Gastrocnemius medialis (tissue), 4 donors: ENCODE measurements at regions not wholly inside any gene's neighbourhood (a gene's known extent, or its start where the extent isn't known, plus 50 kb on each side); places are given as distances from the start of the nearest gene placed in this dataset.

ENCODE experiments used
- ATAC-seq, 2 donors: fragments of 150-250 bp; one replicate each; pipeline ENCODE4 v1.9.1; 2016
- DNase-seq, 2 donors: peaks; one replicate each; pipeline ENCODE4 v3.0.0-alpha.2; 2019
- H3K27ac ChIP-seq, 4 donors: fragments of 200-600 bp; sonication (generic); 1 replicate in 1 of 4; 2 replicates in 3 of 4; pipeline ENCODE4 v1.5.1; 2016 to 2018; ENCODE audit warnings: mild to moderate bottlenecking in 2 of 4, moderate library complexity in 1 of 4
- H3K27me3 ChIP-seq, 3 donors: fragments of 200-600 bp; sonication (generic) in 2 of 3; 1 replicate in 1 of 3; 2 replicates in 2 of 3; pipeline versions ENCODE4 v1.5.1 to v1.6.0; 2016 to 2019; ENCODE audit warnings: mild to moderate bottlenecking in 1 of 3, moderate library complexity in 1 of 3
- H3K36me3 ChIP-seq, 2 donors: fragments of 200-600 bp; sonication (generic) in 1 of 2; one replicate each; pipeline ENCODE4 v1.5.1; 2017 to 2018
- H3K4me1 ChIP-seq, 2 donors: fragments of 200-600 bp; sonication (generic) in 1 of 2; one replicate each; pipeline ENCODE4 v1.5.1; 2016 to 2017; ENCODE audit warnings: mild to moderate bottlenecking in 2 of 2
- H3K4me3 ChIP-seq, 4 donors: fragments of 200-600 bp; sonication (generic) in 3 of 4; 1 replicate in 1 of 4; 2 replicates in 3 of 4; pipeline ENCODE4 v1.5.1; 2016 to 2019; ENCODE audit warnings: mild to moderate bottlenecking in 2 of 4
- H3K9me3 ChIP-seq, 3 donors: fragments of 200-600 bp; sonication (generic) in 2 of 3; 1 replicate in 1 of 3; 2 replicates in 2 of 3; pipeline ENCODE4 v1.5.1; 2016 to 2019
- CTCF ChIP-seq, 5 experiments: fragments of 450-650 bp in 3 of 5; fragments of 200-600 bp in 2 of 5; sonication (generic) in 2 of 5; IDR thresholded peaks in 4 of 5; conservative IDR thresholded peaks in 1 of 5; 1 replicate in 4 of 5; 2 replicates in 1 of 5; pipeline ENCODE4 v1.5.1; 2016 to 2019; ENCODE audit warnings: antibody characterized with exemption in 5 of 5, mild to moderate bottlenecking in 3 of 5, moderate library complexity in 3 of 5
- POLR2A ChIP-seq, 2 donors: fragments of 450-650 bp; IDR thresholded peaks; one replicate each; pipeline ENCODE4 v1.6.1; 2017; ENCODE audit warnings: antibody characterized with exemption in 2 of 2, mild to moderate bottlenecking in 2 of 2, moderate library complexity in 2 of 2
- in situ Hi-C, 4 donors: fragments of 200-750 bp; cut with MboI; loops; one replicate each; pipeline versions ENCODE4 v1.15.0 to v1.8.0; 2017; ENCODE audit warnings: low sequenced_read_pairs in 4 of 4
- intact Hi-C: fragments of 100-400 bp; cut with DNase I; formaldehyde crosslinking; loops from one replicate; pipeline ENCODE4 v1.15.1; 2023; ENCODE audit warnings: low total_unique reads

GRCh38 chr15:61624950-61625349, 395.8 kb upstream of the RORA start:
- no peaks in the 10 kb centered on the region for H3K9me3 ChIP-seq
- intact Hi-C loops (loop anchor here (2.0 kb wide), 1 partner anchor 210 kb away; no protein-coding TSS in a partner anchor), in situ Hi-C loops (no loop called here)
- H3K4me1 ChIP-seq: peaks cover 17 to 27% of the 10 kb centered on the region in 2 donors
- no peaks in the 10 kb centered on the region for H3K36me3 ChIP-seq
- DNase-seq: no peak
- TF ChIP-seq POLR2A (IDR thresholded peaks at IDR 0.05): no peak
- no peaks in the 10 kb centered on the region for H3K27me3 ChIP-seq
- H3K27ac ChIP-seq: peak overlapping the region in 2 of 4 donors; percentile 21 to 78
- no peak overlapping the region for H3K4me3 ChIP-seq
- no peak for ATAC-seq

- Histone ChIP-seq H3K4me1 (peaks cover 17 to 27% of the 10 kb centered on the region in 2 donors), H3K36me3 (no peaks in the 10 kb centered on the region), H3K27me3 (no peaks in the 10 kb centered on the region), H3K4me3 (peak overlapping the region; percentile 13 to 41 (median 26)), H3K9me3 (no peaks in the 10 kb centered on the region), H3K27ac (peak overlapping the region; percentile 63 to 82 (median 76))
- TF ChIP-seq POLR2A (IDR thresholded peaks at IDR 0.05) (no peak), CTCF (IDR thresholded peaks at IDR 0.05 in 4 of 5, conservative IDR thresholded peaks at IDR 0.05 in 1 of 5) (no peak)
- intact Hi-C loops (loop anchor here (2.0 kb wide), 1 partner anchor 211 kb away; no protein-coding TSS in a partner anchor), in situ Hi-C loops (no loop called here)
- peak; percentile 73 to 81 for ATAC-seq
- DNase-seq: peak; percentile 39 to 48
These were observed 394.6 kb upstream of the RORA start for GRCh38 chr15:61623746-61624145.

GRCh38 chr15:61621865-61622264, 392.8 kb upstream of the RORA start:
- no peak overlapping the region for H3K4me3 ChIP-seq
- DNase-seq (no peak), ATAC-seq (no peak)
- intact Hi-C loops (no loop called here), in situ Hi-C loops (no loop called here)
- no peak for TF ChIP-seq CTCF (IDR thresholded peaks at IDR 0.05 in 4 of 5, conservative IDR thresholded peaks at IDR 0.05 in 1 of 5)
- TF ChIP-seq POLR2A (IDR thresholded peaks at IDR 0.05): no peak
- H3K36me3 ChIP-seq: no peaks in the 10 kb centered on the region
- peaks cover 17 to 27% of the 10 kb centered on the region in 2 donors for H3K4me1 ChIP-seq
- H3K27me3 ChIP-seq: no peaks in the 10 kb centered on the region
- H3K9me3 ChIP-seq: peaks cover 0 to 9% (median 0%) of the 10 kb centered on the region in 3 donors
- no peak overlapping the region for H3K27ac ChIP-seq

- H3K27me3 ChIP-seq: no peaks in the 10 kb centered on the region
- H3K4me1 ChIP-seq: peaks cover 17 to 27% of the 10 kb centered on the region in 2 donors
- H3K4me3 ChIP-seq: no peak overlapping the region
- no peak for TF ChIP-seq POLR2A (IDR thresholded peaks at IDR 0.05)
- TF ChIP-seq CTCF (IDR thresholded peaks at IDR 0.05 in 4 of 5, conservative IDR thresholded peaks at IDR 0.05 in 1 of 5): peak in 4 of 5 experiments; percentile 32 to 56 (median 50)
- intact Hi-C loops: no loop called here
- DNase-seq (no peak), ATAC-seq (peak in 1 of 2 donors; percentile 34)
- H3K9me3 ChIP-seq: peaks cover 0 to 9% (median 0%) of the 10 kb centered on the region in 3 donors
- H3K36me3 ChIP-seq: no peaks in the 10 kb centered on the region
- in situ Hi-C loops: no loop called here
- H3K27ac ChIP-seq: peak overlapping the region in 1 of 4 donors; percentile 41
These were observed 392.0 kb upstream of the RORA start for GRCh38 chr15:61621146-61621545.

GRCh38 chr15:61620151-61620550, 391.0 kb upstream of the RORA start:
- in situ Hi-C loops (no loop called here), intact Hi-C loops (no loop called here)
- Histone ChIP-seq H3K9me3 (peaks cover 0 to 9% (median 0%) of the 10 kb centered on the region in 3 donors), H3K27me3 (no peaks in the 10 kb centered on the region), H3K4me3 (no peak overlapping the region), H3K27ac (no peak overlapping the region), H3K4me1 (peaks cover 17 to 27% of the 10 kb centered on the region in 2 donors), H3K36me3 (no peaks in the 10 kb centered on the region)
- ATAC-seq: no peak
- TF ChIP-seq POLR2A (IDR thresholded peaks at IDR 0.05) (no peak), CTCF (IDR thresholded peaks at IDR 0.05 in 4 of 5, conservative IDR thresholded peaks at IDR 0.05 in 1 of 5) (no peak)
- no peak for DNase-seq
